ENCODE measurements at regions not wholly inside any gene's neighbourhood (a gene's known extent, or its start where the extent isn't known, plus 50 kb on each side); places are given as distances from the start of the nearest gene placed in this dataset.
"Not testable (repeated sequence)": the region's sequence is repeated elsewhere in the genome, so short reads cannot be mapped to it uniquely, and the experiment has no call there.

- no peak for DNase-seq
These were observed 803.9 kb upstream of the CDH10 start for GRCh38 chr5:25448646-25449045.

GRCh38 chr5:25448190-25448621 lies 803.4 kb upstream of the CDH10 start:
- no peak for DNase-seq

GRCh38 chr5:25446061-25446420 lies 801.3 kb upstream of the CDH10 start:
- DNase-seq = not testable (repeated sequence)

- not testable (repeated sequence) for DNase-seq
These were observed 800.7 kb upstream of the CDH10 start for GRCh38 chr5:25445381-25446060.

- no peak for DNase-seq
These were observed 799.9 kb upstream of the CDH10 start for GRCh38 chr5:25444697-25445096.

GRCh38 chr5:25441810-25442209 lies 797.0 kb upstream of the CDH10 start:
- DNase-seq = no peak

- DNase-seq = no peak
These were observed 794.2 kb upstream of the CDH10 start for GRCh38 chr5:25439025-25439424.

- DNase-seq = not testable (repeated sequence)
These were observed 793.6 kb upstream of the CDH10 start for GRCh38 chr5:25438375-25438774.

- no peak for DNase-seq
These were observed 791.7 kb upstream of the CDH10 start for GRCh38 chr5:25436452-25436851.

GRCh38 chr5:25435882-25436281 lies 791.1 kb upstream of the CDH10 start:
- no peak for DNase-seq

- DNase-seq = no peak
These were observed 782.5 kb upstream of the CDH10 start for GRCh38 chr5:25427240-25427639.

- no peak for DNase-seq
These were observed 778.5 kb upstream of the CDH10 start for GRCh38 chr5:25423271-25423670.

- no peak for DNase-seq
These were observed 774.9 kb upstream of the CDH10 start for GRCh38 chr5:25419684-25420083.

GRCh38 chr5:25418978-25419377 lies 774.2 kb upstream of the CDH10 start:
- no peak for DNase-seq

GRCh38 chr5:25418319-25418859 lies 773.6 kb upstream of the CDH10 start:
- no peak for DNase-seq

GRCh38 chr5:25416960-25417359 lies 772.2 kb upstream of the CDH10 start:
- no peak for DNase-seq

- DNase-seq = no peak
These were observed 771.2 kb upstream of the CDH10 start for GRCh38 chr5:25415970-25416369.

GRCh38 chr5:25414742-25415141 lies 770.0 kb upstream of the CDH10 start:
- DNase-seq = no peak

GRCh38 chr5:25412116-25412661 lies 767.4 kb upstream of the CDH10 start:
- no peak for DNase-seq

- not testable (repeated sequence) for DNase-seq
These were observed 762.6 kb upstream of the CDH10 start for GRCh38 chr5:25407365-25407764.

GRCh38 chr5:25405850-25406249 lies 761.1 kb upstream of the CDH10 start:
- DNase-seq = no peak

- DNase-seq = no peak
These were observed 755.2 kb upstream of the CDH10 start for GRCh38 chr5:25399878-25400480.

GRCh38 chr5:25393957-25394356 lies 749.2 kb upstream of the CDH10 start:
- no peak for DNase-seq

- no peak for DNase-seq
These were observed 748.5 kb upstream of the CDH10 start for GRCh38 chr5:25393256-25393655.
